GM23338 (cell line): ENCODE measurements at regions not wholly inside any gene's neighbourhood (a gene's known extent, or its start where the extent isn't known, plus 50 kb on each side); places are given as distances from the start of the nearest gene placed in this dataset.

Experiments used
- ATAC-seq: fragments of 200-7000 bp; cut with Tn5 transposase; 3 replicates; pipeline ENCODE4 v1.9.1; 2020
- DNase-seq: peaks from one replicate; pipeline ENCODE4 v3.0.0-alpha.2; 2015; ENCODE audit warnings: low spot score
- H2AFZ ChIP-seq: fragments of 200-600 bp; sonication (generic); 2 replicates; pipeline ENCODE4 v1.8.0; 2016; ENCODE audit warnings: antibody characterized with exemption, mild to moderate bottlenecking, moderate library complexity
- H3F3A ChIP-seq: fragments of 200-600 bp; sonication (generic); replicated peaks from 2 replicates; pipeline ENCODE4 v1.8.0; 2017; ENCODE audit warnings: antibody characterized with exemption, mixed run types, low read depth
- H3K27ac ChIP-seq: fragments of 200-600 bp; sonication (generic); 2 replicates; pipeline ENCODE4 v1.6.1; 2016; ENCODE audit warnings: low read depth
- H3K27me3 ChIP-seq: fragments of 200-600 bp; sonication (generic); 2 replicates; pipeline ENCODE4 v1.8.0; 2016; ENCODE audit warnings: mild to moderate bottlenecking, mixed run types, moderate library complexity; ENCODE audit not compliant: insufficient read depth
- H3K36me3 ChIP-seq: fragments of 200-600 bp; sonication (generic); 2 replicates; pipeline ENCODE4 v1.8.0; 2016; ENCODE audit warnings: mild to moderate bottlenecking; ENCODE audit not compliant: insufficient read depth
- H3K4me1 ChIP-seq: fragments of 200-600 bp; sonication (generic); 2 replicates; pipeline ENCODE4 v1.8.0; 2016; ENCODE audit warnings: mild to moderate bottlenecking, moderate library complexity; ENCODE audit not compliant: insufficient read depth
- H3K4me2 ChIP-seq: fragments of 200-600 bp; sonication (generic); 2 replicates; pipeline ENCODE4 v1.7.1; 2017; ENCODE audit warnings: mixed run types
- H3K4me3 ChIP-seq: fragments of 200-600 bp; sonication (generic); 2 replicates; pipeline ENCODE4 v1.6.1; 2016; ENCODE audit warnings: mixed run types
- H3K79me2 ChIP-seq: fragments of 200-600 bp; sonication (generic); replicated peaks from 2 replicates; pipeline ENCODE4 v1.8.0; 2017; ENCODE audit warnings: mild to moderate bottlenecking; ENCODE audit not compliant: insufficient read depth
- H3K9me2 ChIP-seq: fragments of 200-600 bp; sonication (generic); 2 replicates; pipeline ENCODE4 v1.8.0; 2017; ENCODE audit not compliant: insufficient read depth
- H4K20me1 ChIP-seq: fragments of 200-600 bp; sonication (generic); replicated peaks from 2 replicates; pipeline ENCODE4 v1.8.0; 2017; ENCODE audit warnings: mild to moderate bottlenecking; ENCODE audit not compliant: insufficient read depth
- H3K27ac Mint-ChIP-seq: 2 replicates; pipeline ENCODE4 v1.8.0; 2020; ENCODE audit warnings: inconsistent platforms, mild to moderate bottlenecking, moderate library complexity, mixed read lengths
- H3K27me3 Mint-ChIP-seq: 3 replicates; pipeline ENCODE4 v1.8.0; 2022; ENCODE audit warnings: low read depth, mild to moderate bottlenecking, moderate library complexity, mixed read lengths, inconsistent platforms; ENCODE audit not compliant: insufficient read depth, poor library complexity
- H3K36me3 Mint-ChIP-seq: 3 replicates; pipeline ENCODE4 v1.8.0; 2021; ENCODE audit warnings: low read depth, mild to moderate bottlenecking, inconsistent platforms, moderate library complexity, mixed read lengths
- H3K4me1 Mint-ChIP-seq: 3 replicates; pipeline ENCODE4 v1.8.0; 2020; ENCODE audit warnings: mild to moderate bottlenecking, inconsistent platforms, mixed read lengths
- H3K4me3 Mint-ChIP-seq: 3 replicates; pipeline ENCODE4 v1.8.0; 2021; ENCODE audit warnings: moderate library complexity, mild to moderate bottlenecking, inconsistent platforms, mixed read lengths
- H3K9me3 Mint-ChIP-seq: 3 replicates; pipeline ENCODE4 v1.8.0; 2020; ENCODE audit warnings: moderate library complexity, mild to moderate bottlenecking, inconsistent platforms, mixed read lengths
- EZH2 ChIP-seq: fragments of 200-600 bp; sonication (generic); IDR thresholded peaks from one replicate; pipeline ENCODE4 v1.8.0; 2017; ENCODE audit warnings: antibody characterized with exemption, mild to moderate bottlenecking, low read depth; ENCODE audit not compliant: unreplicated experiment
- EZH2phosphoT487 ChIP-seq: fragments of 200-600 bp; sonication (generic); IDR thresholded peaks from one replicate; pipeline ENCODE4 v1.8.1; 2018; ENCODE audit warnings: antibody characterized with exemption; ENCODE audit not compliant: unreplicated experiment
- JUNB ChIP-seq: IDR thresholded peaks from one replicate; pipeline ENCODE4 v1.6.1; 2016; ENCODE audit warnings: antibody characterized with exemption; ENCODE audit not compliant: unreplicated experiment
- NANOG ChIP-seq: IDR thresholded peaks from 2 replicates; pipeline ENCODE4 v1.6.1; 2016; ENCODE audit warnings: antibody characterized with exemption, borderline replicate concordance
- POLR2AphosphoS5 ChIP-seq: IDR thresholded peaks from 2 replicates; pipeline ENCODE4 v1.6.1; 2016; ENCODE audit warnings: antibody characterized with exemption, low read depth
- STAT1 ChIP-seq: IDR thresholded peaks from one replicate; pipeline ENCODE4 v1.6.1; 2016; ENCODE audit warnings: antibody characterized with exemption; ENCODE audit not compliant: unreplicated experiment
- ZNF114 ChIP-seq: fragments of 250-450 bp; sonication (Bioruptor Pico); IDR thresholded peaks from 2 replicates; pipeline ENCODE4 v1.5.0; 2020; ENCODE audit warnings: mild to moderate bottlenecking, moderate library complexity
- TF ChIP-seq, protein P1 (sequence below): fragments of 250-450 bp; sonication (Bioruptor Pico); IDR thresholded peaks from 2 replicates; pipeline ENCODE4 v1.5.0; 2020; ENCODE audit warnings: mild to moderate bottlenecking, moderate library complexity
- TF ChIP-seq, protein P2 (sequence below): IDR thresholded peaks from 2 replicates; pipeline ENCODE4 v1.6.1; 2016; ENCODE audit warnings: antibody characterized with exemption

DNA sequence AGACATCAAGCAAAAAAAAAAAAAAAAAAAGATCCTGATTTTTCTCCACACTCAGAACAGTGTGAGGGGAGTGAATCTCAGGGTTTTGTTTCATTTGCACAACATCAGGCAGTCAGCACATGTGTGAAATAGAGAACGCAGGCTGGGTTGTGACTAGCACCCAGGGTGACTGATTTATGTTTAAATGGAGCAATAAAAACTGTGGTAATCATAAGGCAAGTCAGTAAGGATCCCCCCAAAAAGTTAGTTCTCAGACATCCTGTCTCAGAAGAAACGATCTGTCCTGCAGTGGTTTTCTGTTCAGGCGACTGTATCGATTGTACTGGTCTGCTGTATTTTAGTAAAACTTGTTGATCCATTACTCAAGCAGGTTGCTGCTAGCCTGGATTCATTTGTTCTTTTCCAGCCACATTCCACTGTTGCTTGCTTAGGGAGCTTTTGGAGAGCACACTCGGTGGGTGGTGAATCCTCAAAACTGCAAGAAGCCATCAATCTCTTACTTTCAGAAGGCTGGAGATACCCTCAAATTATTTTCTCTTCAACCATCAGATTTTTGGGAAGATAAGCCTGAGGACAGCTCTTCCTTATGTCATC lies 107.1 kb downstream of the DACT1 start (continued):
- TF ChIP-seq, protein P1, sequence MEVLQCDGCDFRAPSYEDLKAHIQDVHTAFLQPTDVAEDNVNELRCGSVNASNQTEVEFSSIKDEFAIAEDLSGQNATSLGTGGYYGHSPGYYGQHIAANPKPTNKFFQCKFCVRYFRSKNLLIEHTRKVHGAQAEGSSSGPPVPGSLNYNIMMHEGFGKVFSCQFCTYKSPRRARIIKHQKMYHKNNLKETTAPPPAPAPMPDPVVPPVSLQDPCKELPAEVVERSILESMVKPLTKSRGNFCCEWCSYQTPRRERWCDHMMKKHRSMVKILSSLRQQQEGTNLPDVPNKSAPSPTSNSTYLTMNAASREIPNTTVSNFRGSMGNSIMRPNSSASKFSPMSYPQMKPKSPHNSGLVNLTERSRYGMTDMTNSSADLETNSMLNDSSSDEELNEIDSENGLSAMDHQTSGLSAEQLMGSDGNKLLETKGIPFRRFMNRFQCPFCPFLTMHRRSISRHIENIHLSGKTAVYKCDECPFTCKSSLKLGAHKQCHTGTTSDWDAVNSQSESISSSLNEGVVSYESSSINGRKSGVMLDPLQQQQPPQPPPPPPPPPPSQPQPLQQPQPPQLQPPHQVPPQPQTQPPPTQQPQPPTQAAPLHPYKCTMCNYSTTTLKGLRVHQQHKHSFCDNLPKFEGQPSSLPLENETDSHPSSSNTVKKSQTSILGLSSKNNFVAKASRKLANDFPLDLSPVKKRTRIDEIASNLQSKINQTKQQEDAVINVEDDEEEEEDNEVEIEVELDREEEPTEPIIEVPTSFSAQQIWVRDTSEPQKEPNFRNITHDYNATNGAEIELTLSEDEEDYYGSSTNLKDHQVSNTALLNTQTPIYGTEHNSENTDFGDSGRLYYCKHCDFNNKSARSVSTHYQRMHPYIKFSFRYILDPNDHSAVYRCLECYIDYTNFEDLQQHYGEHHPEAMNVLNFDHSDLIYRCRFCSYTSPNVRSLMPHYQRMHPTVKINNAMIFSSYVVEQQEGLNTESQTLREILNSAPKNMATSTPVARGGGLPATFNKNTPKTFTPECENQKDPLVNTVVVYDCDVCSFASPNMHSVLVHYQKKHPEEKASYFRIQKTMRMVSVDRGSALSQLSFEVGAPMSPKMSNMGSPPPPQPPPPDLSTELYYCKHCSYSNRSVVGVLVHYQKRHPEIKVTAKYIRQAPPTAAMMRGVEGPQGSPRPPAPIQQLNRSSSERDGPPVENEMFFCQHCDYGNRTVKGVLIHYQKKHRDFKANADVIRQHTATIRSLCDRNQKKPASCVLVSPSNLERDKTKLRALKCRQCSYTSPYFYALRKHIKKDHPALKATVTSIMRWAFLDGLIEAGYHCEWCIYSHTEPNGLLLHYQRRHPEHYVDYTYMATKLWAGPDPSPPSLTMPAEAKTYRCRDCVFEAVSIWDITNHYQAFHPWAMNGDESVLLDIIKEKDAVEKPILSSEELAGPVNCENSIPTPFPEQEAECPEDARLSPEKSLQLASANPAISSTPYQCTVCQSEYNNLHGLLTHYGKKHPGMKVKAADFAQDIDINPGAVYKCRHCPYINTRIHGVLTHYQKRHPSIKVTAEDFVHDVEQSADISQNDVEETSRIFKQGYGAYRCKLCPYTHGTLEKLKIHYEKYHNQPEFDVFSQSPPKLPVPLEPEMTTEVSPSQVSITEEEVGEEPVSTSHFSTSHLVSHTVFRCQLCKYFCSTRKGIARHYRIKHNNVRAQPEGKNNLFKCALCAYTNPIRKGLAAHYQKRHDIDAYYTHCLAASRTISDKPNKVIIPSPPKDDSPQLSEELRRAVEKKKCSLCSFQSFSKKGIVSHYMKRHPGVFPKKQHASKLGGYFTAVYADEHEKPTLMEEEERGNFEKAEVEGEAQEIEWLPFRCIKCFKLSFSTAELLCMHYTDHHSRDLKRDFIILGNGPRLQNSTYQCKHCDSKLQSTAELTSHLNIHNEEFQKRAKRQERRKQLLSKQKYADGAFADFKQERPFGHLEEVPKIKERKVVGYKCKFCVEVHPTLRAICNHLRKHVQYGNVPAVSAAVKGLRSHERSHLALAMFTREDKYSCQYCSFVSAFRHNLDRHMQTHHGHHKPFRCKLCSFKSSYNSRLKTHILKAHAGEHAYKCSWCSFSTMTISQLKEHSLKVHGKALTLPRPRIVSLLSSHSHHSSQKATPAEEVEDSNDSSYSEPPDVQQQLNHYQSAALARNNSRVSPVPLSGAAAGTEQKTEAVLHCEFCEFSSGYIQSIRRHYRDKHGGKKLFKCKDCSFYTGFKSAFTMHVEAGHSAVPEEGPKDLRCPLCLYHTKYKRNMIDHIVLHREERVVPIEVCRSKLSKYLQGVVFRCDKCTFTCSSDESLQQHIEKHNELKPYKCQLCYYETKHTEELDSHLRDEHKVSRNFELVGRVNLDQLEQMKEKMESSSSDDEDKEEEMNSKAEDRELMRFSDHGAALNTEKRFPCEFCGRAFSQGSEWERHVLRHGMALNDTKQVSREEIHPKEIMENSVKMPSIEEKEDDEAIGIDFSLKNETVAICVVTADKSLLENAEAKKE, result no peak
- TF ChIP-seq POLR2AphosphoS5, result no peak
- no peak for TF ChIP-seq JUNB
- TF ChIP-seq EZH2, result no peak
- no peak for TF ChIP-seq NANOG
- no peak for TF ChIP-seq EZH2phosphoT487
- TF ChIP-seq STAT1, result no peak
- TF ChIP-seq, protein P2, sequence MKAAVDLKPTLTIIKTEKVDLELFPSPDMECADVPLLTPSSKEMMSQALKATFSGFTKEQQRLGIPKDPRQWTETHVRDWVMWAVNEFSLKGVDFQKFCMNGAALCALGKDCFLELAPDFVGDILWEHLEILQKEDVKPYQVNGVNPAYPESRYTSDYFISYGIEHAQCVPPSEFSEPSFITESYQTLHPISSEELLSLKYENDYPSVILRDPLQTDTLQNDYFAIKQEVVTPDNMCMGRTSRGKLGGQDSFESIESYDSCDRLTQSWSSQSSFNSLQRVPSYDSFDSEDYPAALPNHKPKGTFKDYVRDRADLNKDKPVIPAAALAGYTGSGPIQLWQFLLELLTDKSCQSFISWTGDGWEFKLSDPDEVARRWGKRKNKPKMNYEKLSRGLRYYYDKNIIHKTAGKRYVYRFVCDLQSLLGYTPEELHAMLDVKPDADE, result no peak

DNA sequence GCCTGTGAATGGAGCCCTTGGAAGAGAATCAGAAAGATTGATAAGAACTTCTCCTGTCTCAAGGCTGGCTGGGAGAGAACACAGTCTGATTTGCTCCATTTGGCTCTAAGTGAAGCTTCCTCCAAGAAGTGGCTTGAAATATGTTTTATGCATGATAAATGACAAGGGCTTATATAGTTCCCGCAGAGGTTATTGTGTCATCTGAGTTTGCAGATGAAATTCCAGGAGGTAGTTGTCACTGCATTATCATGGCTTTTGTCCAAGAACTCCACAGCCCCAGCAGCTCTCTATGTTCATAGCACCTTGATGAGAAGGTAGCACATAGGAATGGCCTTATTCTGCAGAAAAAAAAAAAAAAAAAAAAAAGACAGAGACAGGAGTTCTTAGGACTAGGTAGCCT lies 108.5 kb downstream of the DACT1 start:
- Mint-ChIP-seq H3K4me3 (no peak overlapping the region), H3K27me3 (no peaks in the 10 kb centered on the region), H3K36me3 (no peaks in the 10 kb centered on the region), H3K9me3 (no peaks in the 10 kb centered on the region), H3K4me1 (peaks cover 4% of the 10 kb centered on the region; the same call in 1 of the 3 replicates), H3K27ac (no peak overlapping the region)
- Histone ChIP-seq H2AFZ (no peak overlapping the region), H3K4me2 (no peak overlapping the region), H3K9me2 (0 out of 2 replicates have a peak, but pooled peaks cover 3% of the 10 kb centered on the region), H3K4me3 (no peak overlapping the region), H3K79me2 (no peaks in the 10 kb centered on the region), H3K27me3 (no peaks in the 10 kb centered on the region), H3K4me1 (no peaks in the 10 kb centered on the region), H3F3A (no peaks in the 10 kb centered on the region), H4K20me1 (no peaks in the 10 kb centered on the region), H3K36me3 (no peaks in the 10 kb centered on the region), H3K27ac (no peak overlapping the region)
- TF ChIP-seq ZNF114 (CRISPR knock-in tag), result no peak
- no peak for DNase-seq
- no peak for ATAC-seq
